ENCODE measurements at regions not wholly inside any gene's neighbourhood (a gene's known extent, or its start where the extent isn't known, plus 50 kb on each side); places are given as distances from the start of the nearest gene placed in this dataset.
"Not testable (repeated sequence)": the region's sequence is repeated elsewhere in the genome, so short reads cannot be mapped to it uniquely, and the experiment has no call there.

DNA sequence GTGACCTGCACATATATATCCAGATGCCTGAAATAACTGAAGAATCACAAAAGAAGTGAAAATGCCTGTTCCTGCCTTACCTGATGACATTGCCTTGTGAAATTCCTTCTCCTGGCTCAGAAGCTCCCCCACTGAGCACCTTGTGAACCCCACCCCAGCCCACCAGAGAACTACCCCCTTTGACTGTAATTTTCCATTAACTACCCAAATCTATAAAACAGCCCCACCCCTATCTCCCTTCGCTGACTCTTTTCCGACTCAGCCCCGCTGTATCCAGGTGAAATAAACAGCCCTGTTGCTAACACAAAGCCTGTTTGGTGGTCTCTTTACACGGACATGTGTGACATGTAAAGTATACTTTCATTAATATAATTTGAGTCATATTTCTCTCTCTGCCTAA is 320.3 kb upstream of the TECRL start:
- H3K27me3 ChIP-seq (ENCODE audit: control insufficient read depth, insufficient read depth, low read length): no peaks in the 10 kb centered on the region
- H3K27ac ChIP-seq (ENCODE audit: low read depth in 2 of 2, low read length in 2 of 2): no peak overlapping the region
- H3K9me3 ChIP-seq (ENCODE audit: control insufficient read depth in 2 of 3, insufficient read depth in 1 of 3, low read length in 3 of 3): no peaks in the 10 kb centered on the region
- no peak for FAIRE-seq
- H3K9ac ChIP-seq (ENCODE audit: low read length in 3 of 3): no peak overlapping the region
- H3K4me3 ChIP-seq (ENCODE audit: low read length in 3 of 3): no peak overlapping the region
- H3K4me1 ChIP-seq (ENCODE audit: control insufficient read depth in 2 of 3, insufficient read depth in 2 of 3, low read depth in 1 of 3, low read length in 3 of 3): no peaks in the 10 kb centered on the region
- no peak for DNase-seq
- intact Hi-C loops (cut with DNase I): no loop called here
- H3K36me3 ChIP-seq (ENCODE audit: control insufficient read depth in 2 of 3, insufficient read depth in 3 of 3, low read length in 3 of 3): no peaks in the 10 kb centered on the region
- TF ChIP-seq, protein P1, sequence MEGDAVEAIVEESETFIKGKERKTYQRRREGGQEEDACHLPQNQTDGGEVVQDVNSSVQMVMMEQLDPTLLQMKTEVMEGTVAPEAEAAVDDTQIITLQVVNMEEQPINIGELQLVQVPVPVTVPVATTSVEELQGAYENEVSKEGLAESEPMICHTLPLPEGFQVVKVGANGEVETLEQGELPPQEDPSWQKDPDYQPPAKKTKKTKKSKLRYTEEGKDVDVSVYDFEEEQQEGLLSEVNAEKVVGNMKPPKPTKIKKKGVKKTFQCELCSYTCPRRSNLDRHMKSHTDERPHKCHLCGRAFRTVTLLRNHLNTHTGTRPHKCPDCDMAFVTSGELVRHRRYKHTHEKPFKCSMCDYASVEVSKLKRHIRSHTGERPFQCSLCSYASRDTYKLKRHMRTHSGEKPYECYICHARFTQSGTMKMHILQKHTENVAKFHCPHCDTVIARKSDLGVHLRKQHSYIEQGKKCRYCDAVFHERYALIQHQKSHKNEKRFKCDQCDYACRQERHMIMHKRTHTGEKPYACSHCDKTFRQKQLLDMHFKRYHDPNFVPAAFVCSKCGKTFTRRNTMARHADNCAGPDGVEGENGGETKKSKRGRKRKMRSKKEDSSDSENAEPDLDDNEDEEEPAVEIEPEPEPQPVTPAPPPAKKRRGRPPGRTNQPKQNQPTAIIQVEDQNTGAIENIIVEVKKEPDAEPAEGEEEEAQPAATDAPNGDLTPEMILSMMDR (IDR thresholded peaks at IDR 0.05; ENCODE audit: borderline replicate concordance, extremely low read depth, insufficient read depth): no peak

DNA sequence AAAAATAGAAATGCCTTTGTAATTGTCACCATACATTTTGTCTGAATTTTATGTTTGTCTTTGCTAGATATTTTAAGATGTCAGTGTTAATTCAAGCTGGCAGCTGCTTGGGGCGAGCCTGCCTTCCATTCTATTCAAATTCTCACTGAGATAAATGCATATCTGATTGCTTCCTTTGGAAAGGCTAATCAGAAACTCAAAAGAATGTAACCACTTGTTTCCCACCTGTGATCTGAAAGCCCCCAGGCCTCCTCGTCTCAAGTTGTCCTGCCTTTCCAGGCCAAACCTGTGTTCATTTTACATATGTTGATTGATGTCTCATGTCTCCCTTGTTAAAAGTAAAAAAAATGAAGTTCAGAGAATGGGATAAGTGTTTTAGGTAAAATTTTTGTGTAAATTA is 318.7 kb upstream of the TECRL start:
- TF ChIP-seq, protein P1 (IDR thresholded peaks at IDR 0.05; ENCODE audit: borderline replicate concordance, extremely low read depth, insufficient read depth): no peak

DNA sequence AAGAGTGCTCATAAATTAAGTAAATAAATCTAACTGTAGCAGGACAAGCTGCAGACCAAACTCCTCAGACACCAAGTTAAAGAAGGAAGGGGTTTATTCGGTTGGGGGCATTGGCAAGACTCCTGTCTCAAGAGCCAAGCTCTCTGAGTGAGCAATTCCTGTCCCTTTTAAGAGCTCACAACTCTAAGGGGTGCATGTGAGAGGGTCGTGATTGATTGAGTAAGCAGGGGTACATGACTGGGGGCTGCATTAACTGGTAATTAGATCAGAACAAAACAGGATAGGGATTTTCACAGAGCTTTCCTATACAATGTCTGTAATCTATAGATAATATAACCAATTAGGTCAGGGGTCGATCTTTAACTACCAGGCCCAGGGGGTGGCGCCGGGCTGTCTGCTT is 318.1 kb upstream of the TECRL start:
- DNase-seq; H3K9me3 ChIP-seq (ENCODE audit: control insufficient read depth in 2 of 3, insufficient read depth in 1 of 3, low read length in 3 of 3); H3K4me3 ChIP-seq (ENCODE audit: low read length in 3 of 3); intact Hi-C loops (cut with DNase I); H3K36me3 ChIP-seq (ENCODE audit: control insufficient read depth in 2 of 3, insufficient read depth in 3 of 3, low read length in 3 of 3); H3K27ac ChIP-seq (ENCODE audit: low read depth in 2 of 2, low read length in 2 of 2); H3K27me3 ChIP-seq (ENCODE audit: control insufficient read depth, insufficient read depth, low read length); FAIRE-seq; H3K9ac ChIP-seq (ENCODE audit: low read length in 3 of 3); H3K4me1 ChIP-seq (ENCODE audit: control insufficient read depth in 2 of 3, insufficient read depth in 2 of 3, low read depth in 1 of 3, low read length in 3 of 3): not testable (repeated sequence)

More for the DNA sequence above, 318.7 kb upstream of the TECRL start:
- Histone ChIP-seq H3K9ac (ENCODE audit: low read length in 3 of 3) (no peak overlapping the region), H3K4me1 (ENCODE audit: control insufficient read depth in 2 of 3, insufficient read depth in 2 of 3, low read depth in 1 of 3, low read length in 3 of 3) (no peaks in the 10 kb centered on the region), H3K4me3 (ENCODE audit: low read length in 3 of 3) (no peak overlapping the region), H3K27ac (ENCODE audit: low read depth in 2 of 2, low read length in 2 of 2) (no peak overlapping the region), H3K9me3 (ENCODE audit: control insufficient read depth in 2 of 3, insufficient read depth in 1 of 3, low read length in 3 of 3) (no peaks in the 10 kb centered on the region), H3K36me3 (ENCODE audit: control insufficient read depth in 2 of 3, insufficient read depth in 3 of 3, low read length in 3 of 3) (no peaks in the 10 kb centered on the region), H3K27me3 (ENCODE audit: control insufficient read depth, insufficient read depth, low read length) (no peaks in the 10 kb centered on the region)
- no peak for FAIRE-seq
- no peak for DNase-seq
- intact Hi-C loops (cut with DNase I): no loop called here

DNA sequence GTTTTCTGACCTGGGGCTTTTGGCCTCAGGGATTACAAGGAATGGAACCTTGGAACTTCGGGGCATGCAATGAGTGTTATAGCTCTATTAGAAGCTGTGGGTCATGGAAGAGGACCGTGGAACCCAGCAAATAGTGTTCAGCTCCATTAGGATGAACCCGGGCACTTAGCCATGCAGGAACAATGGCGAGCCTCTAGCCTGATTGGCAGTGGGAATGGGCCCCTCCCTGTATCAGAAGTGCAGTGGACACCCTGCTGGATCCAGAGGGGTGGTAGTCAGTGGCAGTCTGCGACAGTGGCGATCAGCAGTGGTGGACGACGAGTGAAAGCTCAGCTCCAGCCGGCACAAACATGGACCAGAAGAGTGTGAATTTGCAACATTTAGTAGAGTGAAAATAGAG is 315.4 kb upstream of the TECRL start:
- H3K4me1 ChIP-seq (ENCODE audit: control insufficient read depth in 2 of 3, insufficient read depth in 2 of 3, low read depth in 1 of 3, low read length in 3 of 3): no peaks in the 10 kb centered on the region
- H3K4me3 ChIP-seq (ENCODE audit: low read length in 3 of 3): no peak overlapping the region
- intact Hi-C loops (cut with DNase I): no loop called here
- H3K9me3 ChIP-seq (ENCODE audit: control insufficient read depth in 2 of 3, insufficient read depth in 1 of 3, low read length in 3 of 3): no peaks in the 10 kb centered on the region
- no peak overlapping the region for H3K9ac ChIP-seq (ENCODE audit: low read length in 3 of 3)
- H3K27me3 ChIP-seq (ENCODE audit: control insufficient read depth, insufficient read depth, low read length): no peaks in the 10 kb centered on the region
- DNase-seq: no peak
- H3K36me3 ChIP-seq (ENCODE audit: control insufficient read depth in 2 of 3, insufficient read depth in 3 of 3, low read length in 3 of 3): no peaks in the 10 kb centered on the region
- no peak overlapping the region for H3K27ac ChIP-seq (ENCODE audit: low read depth in 2 of 2, low read length in 2 of 2)
- no peak for FAIRE-seq
- TF ChIP-seq, protein P1 (IDR thresholded peaks at IDR 0.05; ENCODE audit: borderline replicate concordance, extremely low read depth, insufficient read depth): no peak

All from kidney (tissue), 13 donors.